Thoracic aorta (tissue), 2 donors: ENCODE measurements at regions not wholly inside any gene's neighbourhood (a gene's known extent, or its start where the extent isn't known, plus 50 kb on each side); places are given as distances from the start of the nearest gene placed in this dataset.

Source experiments
- ATAC-seq: fragments of 150-250 bp; one replicate; pipeline ENCODE4 v1.8.0; 2017; ENCODE audit warnings: low read depth; ENCODE audit not compliant: insufficient number of reproducible peaks, low FRiP score
- DNase-seq: peaks from one replicate; pipeline ENCODE4 v3.0.0-alpha.2; 2020; ENCODE audit warnings: low spot score
- H3K27ac ChIP-seq, 2 donors: fragments of 200-600 bp; sonication (generic); 1 replicate in 1 of 2; 2 replicates in 1 of 2; pipeline ENCODE4 v1.5.1; 2016; ENCODE audit warnings: mild to moderate bottlenecking in 2 of 2, moderate library complexity in 2 of 2
- H3K27me3 ChIP-seq: fragments of 200-600 bp; sonication (generic); replicated peaks from 2 replicates; pipeline ENCODE4 v1.6.0; 2016; ENCODE audit warnings: mild to moderate bottlenecking; ENCODE audit not compliant: insufficient read depth
- H3K36me3 ChIP-seq: fragments of 200-600 bp; sonication (generic); one replicate; pipeline ENCODE4 v1.5.1; 2016
- H3K4me1 ChIP-seq, 2 donors: fragments of 200-600 bp; sonication (generic); 1 replicate in 1 of 2; 2 replicates in 1 of 2; pipeline versions ENCODE4 v1.5.1 to v1.6.0; 2016; ENCODE audit warnings: low read depth in 2 of 2, mild to moderate bottlenecking in 1 of 2; ENCODE audit not compliant: control insufficient read depth in 1 of 2
- H3K4me3 ChIP-seq: fragments of 200-600 bp; sonication (generic); 2 replicates; pipeline ENCODE4 v1.5.1; 2016; ENCODE audit warnings: mild to moderate bottlenecking
- H3K9me3 ChIP-seq: fragments of 200-600 bp; sonication (generic); 2 replicates; pipeline ENCODE4 v1.5.1; 2016
- TF ChIP-seq, protein P1 (sequence below): fragments of 200-600 bp; sonication (generic); IDR thresholded peaks from one replicate; pipeline ENCODE4 v1.5.1; 2019; ENCODE audit warnings: antibody characterized with exemption

DNA sequence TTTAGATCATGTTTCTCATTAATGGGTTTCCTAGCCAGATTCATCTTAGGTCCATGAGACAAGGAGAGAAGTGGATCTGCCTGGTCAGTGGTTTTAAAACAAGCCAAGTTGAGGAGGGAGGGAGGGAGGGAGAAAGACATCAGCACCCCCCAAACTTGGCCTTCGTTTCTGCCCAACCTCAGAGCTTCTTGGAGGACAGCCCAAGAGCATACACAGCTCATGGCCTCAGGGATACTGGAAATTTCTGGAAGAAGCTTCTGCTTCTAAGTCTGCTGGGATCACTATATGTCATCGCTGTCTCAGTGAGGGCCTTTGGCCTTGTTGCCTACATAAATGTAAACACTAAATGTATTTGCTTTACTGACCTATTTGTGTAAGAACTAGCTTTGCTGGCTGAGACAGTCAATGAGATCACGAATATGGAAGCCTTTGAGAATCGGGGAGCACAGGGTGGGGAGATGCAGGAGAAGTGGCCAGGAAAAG, 375.1 kb downstream of the BUD13 start:
- Histone ChIP-seq H3K4me3 (no peak overlapping the region), H3K27me3 (no peaks in the 10 kb centered on the region), H3K9me3 (no peaks in the 10 kb centered on the region), H3K4me1 (no peaks in the 10 kb centered on the region), H3K27ac (no peak overlapping the region), H3K36me3 (no peaks in the 10 kb centered on the region)
- DNase-seq: no peak
- no peak for ATAC-seq
- TF ChIP-seq, protein P1, sequence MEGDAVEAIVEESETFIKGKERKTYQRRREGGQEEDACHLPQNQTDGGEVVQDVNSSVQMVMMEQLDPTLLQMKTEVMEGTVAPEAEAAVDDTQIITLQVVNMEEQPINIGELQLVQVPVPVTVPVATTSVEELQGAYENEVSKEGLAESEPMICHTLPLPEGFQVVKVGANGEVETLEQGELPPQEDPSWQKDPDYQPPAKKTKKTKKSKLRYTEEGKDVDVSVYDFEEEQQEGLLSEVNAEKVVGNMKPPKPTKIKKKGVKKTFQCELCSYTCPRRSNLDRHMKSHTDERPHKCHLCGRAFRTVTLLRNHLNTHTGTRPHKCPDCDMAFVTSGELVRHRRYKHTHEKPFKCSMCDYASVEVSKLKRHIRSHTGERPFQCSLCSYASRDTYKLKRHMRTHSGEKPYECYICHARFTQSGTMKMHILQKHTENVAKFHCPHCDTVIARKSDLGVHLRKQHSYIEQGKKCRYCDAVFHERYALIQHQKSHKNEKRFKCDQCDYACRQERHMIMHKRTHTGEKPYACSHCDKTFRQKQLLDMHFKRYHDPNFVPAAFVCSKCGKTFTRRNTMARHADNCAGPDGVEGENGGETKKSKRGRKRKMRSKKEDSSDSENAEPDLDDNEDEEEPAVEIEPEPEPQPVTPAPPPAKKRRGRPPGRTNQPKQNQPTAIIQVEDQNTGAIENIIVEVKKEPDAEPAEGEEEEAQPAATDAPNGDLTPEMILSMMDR: no peak

DNA sequence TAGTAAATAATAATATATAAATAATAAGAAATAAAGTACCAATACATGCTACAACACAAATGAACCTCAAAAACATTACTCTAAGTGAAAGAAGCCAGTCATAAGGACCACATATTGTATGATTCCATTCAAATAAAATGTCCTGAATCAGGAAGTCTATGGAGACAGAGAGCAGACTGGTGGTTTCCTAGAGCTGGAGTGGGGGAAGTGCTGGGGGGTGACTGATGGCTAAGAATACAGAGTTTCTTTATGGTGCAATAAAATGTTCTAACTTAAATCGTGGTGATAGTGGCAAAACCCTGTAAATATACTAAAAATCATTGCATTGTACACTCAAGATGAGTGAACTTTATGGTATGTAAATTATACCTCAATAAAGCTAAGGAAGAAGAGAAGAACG, 376.5 kb downstream of the BUD13 start:
- H3K4me1 ChIP-seq: no peaks in the 10 kb centered on the region
- no peaks in the 10 kb centered on the region for H3K36me3 ChIP-seq
- DNase-seq (no peak), ATAC-seq (no peak)
- no peaks in the 10 kb centered on the region for H3K9me3 ChIP-seq
- H3K4me3 ChIP-seq: no peak overlapping the region
- no peaks in the 10 kb centered on the region for H3K27me3 ChIP-seq
- H3K27ac ChIP-seq: no peak overlapping the region
- TF ChIP-seq, protein P1: no peak

DNA sequence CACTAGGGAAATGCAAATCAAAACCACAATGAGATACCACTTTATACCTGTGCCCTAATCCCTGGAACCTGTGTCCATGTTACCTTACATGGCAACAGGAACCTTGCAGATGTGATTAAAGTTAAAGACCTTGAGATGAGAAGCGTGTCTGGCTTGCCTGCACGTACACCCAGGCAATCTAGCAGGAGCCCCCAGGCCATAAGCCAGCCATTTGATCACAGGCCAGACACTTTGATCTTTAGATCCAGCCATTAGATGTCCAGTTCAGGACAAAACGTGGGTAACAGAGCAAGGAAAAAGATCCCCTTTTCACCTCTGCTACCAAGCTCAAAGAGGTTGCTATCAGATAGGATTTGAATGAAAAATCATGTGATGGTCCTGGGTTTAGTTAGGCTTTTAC, 378.8 kb downstream of the BUD13 start:
- TF ChIP-seq, protein P1: no peak
- DNase-seq (no peak), ATAC-seq (no peak)
- Histone ChIP-seq H3K36me3 (no peaks in the 10 kb centered on the region), H3K27me3 (no peaks in the 10 kb centered on the region), H3K4me1 (no peaks in the 10 kb centered on the region), H3K9me3 (no peaks in the 10 kb centered on the region), H3K4me3 (no peak overlapping the region), H3K27ac (no peak overlapping the region)

DNA sequence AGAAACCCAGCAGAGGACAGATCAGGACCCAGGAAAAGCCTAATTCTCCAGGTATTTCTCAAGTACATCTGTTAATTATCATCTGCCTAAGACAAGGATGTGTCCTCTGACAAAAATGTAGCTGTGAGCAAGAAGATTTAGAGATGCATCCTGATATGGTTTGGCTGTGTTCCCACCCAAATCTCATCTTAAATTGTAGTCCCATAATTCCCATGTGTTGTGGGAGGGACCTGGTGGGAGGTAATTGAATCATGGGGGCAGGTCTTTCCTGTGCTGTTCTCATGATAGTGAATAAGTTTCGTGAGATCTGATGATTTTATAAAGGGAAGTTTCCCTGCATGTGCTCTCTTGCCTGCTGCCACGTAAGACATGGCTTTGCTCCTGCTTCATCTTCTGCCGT, 381.8 kb downstream of the BUD13 start:
- Histone ChIP-seq H3K4me1 (no peaks in the 10 kb centered on the region), H3K9me3 (no peaks in the 10 kb centered on the region), H3K36me3 (no peaks in the 10 kb centered on the region), H3K4me3 (no peak overlapping the region), H3K27me3 (no peaks in the 10 kb centered on the region), H3K27ac (no peak overlapping the region)
- DNase-seq (no peak), ATAC-seq (no peak)
- TF ChIP-seq, protein P1: no peak

DNA sequence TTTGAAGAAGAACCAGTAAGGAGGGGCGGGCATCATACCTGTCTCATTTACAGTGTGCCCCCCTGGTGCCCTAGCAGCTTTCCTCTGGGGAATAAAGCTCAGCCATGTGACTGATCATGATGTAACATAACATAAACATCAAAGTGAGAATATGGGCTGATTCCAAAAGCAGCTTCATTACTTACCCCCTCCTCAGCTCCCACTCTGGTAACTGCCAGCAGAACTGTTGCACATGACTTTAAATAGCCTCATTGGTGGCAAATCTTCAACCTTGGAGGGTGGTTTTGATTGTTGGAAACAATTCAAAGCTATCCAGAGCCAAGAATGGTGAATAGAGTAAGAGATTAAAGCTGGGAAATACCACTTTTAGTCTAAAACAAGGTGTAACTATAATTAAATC, 384.6 kb downstream of the BUD13 start:
- ATAC-seq: no peak
- H3K4me1 ChIP-seq: no peaks in the 10 kb centered on the region

More for the DNA sequence above, 384.6 kb downstream of the BUD13 start:
- TF ChIP-seq, protein P1: no peak
- Histone ChIP-seq H3K27me3 (no peaks in the 10 kb centered on the region), H3K9me3 (no peaks in the 10 kb centered on the region), H3K36me3 (no peaks in the 10 kb centered on the region), H3K4me3 (no peak overlapping the region), H3K27ac (no peak overlapping the region)
- no peak for DNase-seq
